ENCODE measurements at regions not wholly inside any gene's neighbourhood (a gene's known extent, or its start where the extent isn't known, plus 50 kb on each side); places are given as distances from the start of the nearest gene placed in this dataset.

GRCh38 chr6:43972179-43972912 is 154.9 kb downstream of the MRPL14 start:
- Mint-ChIP-seq H3K4me1 (peaks cover 23% of the 10 kb centered on the region in 2 experiments), H3K36me3 (ENCODE audit: insufficient read depth in 1 of 3, low read depth in 3 of 3) (no peaks in the 10 kb centered on the region), H3K4me3 (no peak overlapping the region), H3K9me3 (peaks cover 0 to 2% of the 10 kb centered on the region in 2 experiments; a peak in 1 of 5 replicates), H3K27me3 (ENCODE audit: low read depth) (peaks cover 8% of the 10 kb centered on the region), H3K27ac (no peak overlapping the region)
- no peak overlapping the region for H2BK12ac ChIP-seq (ENCODE audit: insufficient read length, low read depth, low read length)
- H4K5ac ChIP-seq (ENCODE audit: insufficient read length, low read depth, low read length), result no peak overlapping the region
- H2BK5ac ChIP-seq (ENCODE audit: insufficient read length, low read length), result no peak overlapping the region
- H3K9me3 ChIP-seq (ENCODE audit: control insufficient read depth, low read depth, low read length), result no peaks in the 10 kb centered on the region
- no peak overlapping the region for H2BK120ac ChIP-seq (ENCODE audit: low read depth, low read length, poor library complexity, severe bottlenecking)
- H3K23ac ChIP-seq (ENCODE audit: insufficient read length, low read depth, low read length), result no peak overlapping the region
- H4K20me1 ChIP-seq (ENCODE audit: control insufficient read depth, insufficient read depth, insufficient read length), result no peaks in the 10 kb centered on the region
- H2BK15ac ChIP-seq (ENCODE audit: low read depth, low read length), result no peak overlapping the region
- no peak overlapping the region for H3K4ac ChIP-seq (ENCODE audit: low read depth, low read length)
- H3K79me1 ChIP-seq (ENCODE audit: insufficient read depth, low read depth, low read length, poor library complexity, severe bottlenecking), result no peaks in the 10 kb centered on the region
- no peak overlapping the region for H2AK5ac ChIP-seq (ENCODE audit: insufficient read length, low read length)
- WGBS (ENCODE audit: extremely low coverage, insufficient read length, low lambda C conversion rate), result no CpG with 5 or more reads among the region's 6 CpGs
- DNase-seq, result peak; percentile 22
- TF ChIP-seq, protein P1, sequence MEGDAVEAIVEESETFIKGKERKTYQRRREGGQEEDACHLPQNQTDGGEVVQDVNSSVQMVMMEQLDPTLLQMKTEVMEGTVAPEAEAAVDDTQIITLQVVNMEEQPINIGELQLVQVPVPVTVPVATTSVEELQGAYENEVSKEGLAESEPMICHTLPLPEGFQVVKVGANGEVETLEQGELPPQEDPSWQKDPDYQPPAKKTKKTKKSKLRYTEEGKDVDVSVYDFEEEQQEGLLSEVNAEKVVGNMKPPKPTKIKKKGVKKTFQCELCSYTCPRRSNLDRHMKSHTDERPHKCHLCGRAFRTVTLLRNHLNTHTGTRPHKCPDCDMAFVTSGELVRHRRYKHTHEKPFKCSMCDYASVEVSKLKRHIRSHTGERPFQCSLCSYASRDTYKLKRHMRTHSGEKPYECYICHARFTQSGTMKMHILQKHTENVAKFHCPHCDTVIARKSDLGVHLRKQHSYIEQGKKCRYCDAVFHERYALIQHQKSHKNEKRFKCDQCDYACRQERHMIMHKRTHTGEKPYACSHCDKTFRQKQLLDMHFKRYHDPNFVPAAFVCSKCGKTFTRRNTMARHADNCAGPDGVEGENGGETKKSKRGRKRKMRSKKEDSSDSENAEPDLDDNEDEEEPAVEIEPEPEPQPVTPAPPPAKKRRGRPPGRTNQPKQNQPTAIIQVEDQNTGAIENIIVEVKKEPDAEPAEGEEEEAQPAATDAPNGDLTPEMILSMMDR (conservative IDR thresholded peaks at IDR 0.05), result no peak
- H4K8ac ChIP-seq (replicated peaks; ENCODE audit: insufficient read length, low read depth, low read length), result no peak overlapping the region
- H2AFZ ChIP-seq (ENCODE audit: low read length), result no peak overlapping the region
- H4K91ac ChIP-seq (ENCODE audit: insufficient read length, low read depth, low read length), result no peak overlapping the region
- H3K23me2 ChIP-seq (ENCODE audit: insufficient read length, low read depth, low read length, poor library complexity, severe bottlenecking), result no peaks in the 10 kb centered on the region
- H3K18ac ChIP-seq (ENCODE audit: insufficient read length, low read depth, low read length), result no peak overlapping the region
- H3K4me2 ChIP-seq (ENCODE audit: insufficient read depth, insufficient read length, low read length), result no peak overlapping the region
- no peak overlapping the region for H3K9ac ChIP-seq (ENCODE audit: extremely low read depth, insufficient read length, low read length)
- H3T11ph ChIP-seq (ENCODE audit: low read length), result no peak overlapping the region
- H3K79me2 ChIP-seq (ENCODE audit: insufficient read depth, low read length), result no peaks in the 10 kb centered on the region
- H3K14ac ChIP-seq (ENCODE audit: insufficient read depth, low read length), result no peak overlapping the region
- H3K27me3 ChIP-seq (ENCODE audit: insufficient read depth, low read length), result no peaks in the 10 kb centered on the region
- no peaks in the 10 kb centered on the region; the same call in 1 of the 2 replicates for H3K4me1 ChIP-seq (ENCODE audit: insufficient read depth, low read length)
- no peak overlapping the region for H2BK20ac ChIP-seq (ENCODE audit: low read depth, low read length, poor library complexity, severe bottlenecking)
- H3K27ac ChIP-seq (ENCODE audit: insufficient read length, low read depth, low read length), result no peak overlapping the region
- H3K56ac ChIP-seq (ENCODE audit: insufficient read length, low read depth, low read length), result no peak overlapping the region
